PFSK-1 (cell line): ENCODE measurements at regions not wholly inside any gene's neighbourhood (a gene's known extent, or its start where the extent isn't known, plus 50 kb on each side); places are given as distances from the start of the nearest gene placed in this dataset.

Experiments
- POLR2AphosphoS5 ChIP-seq: IDR thresholded peaks from 2 replicates; pipeline ENCODE4 v1.6.1; 2012; ENCODE audit warnings: low read depth, mild to moderate bottlenecking, control low read depth, low read length, moderate library complexity
- SIN3A ChIP-seq: IDR thresholded peaks from 2 replicates; pipeline ENCODE4 v1.6.1; 2012; ENCODE audit warnings: mild to moderate bottlenecking, low read length, moderate library complexity, borderline replicate concordance; ENCODE audit not compliant: insufficient read depth
- TAF1 ChIP-seq: IDR thresholded peaks from 2 replicates; pipeline ENCODE4 v1.6.1; 2012; ENCODE audit warnings: low read length, control low read depth, borderline replicate concordance; ENCODE audit not compliant: insufficient read depth
- TF ChIP-seq, protein P1 (sequence below), 2 experiments: IDR thresholded peaks; 2 replicates each; pipeline versions ENCODE4 v1.6.1 to v1.8.0; 2011 to 2012; ENCODE audit warnings: low read depth in 2 of 2, low read length in 2 of 2, control low read depth in 1 of 2, inconsistent platforms in 1 of 2, mild to moderate bottlenecking in 1 of 2, moderate library complexity in 1 of 2; ENCODE audit not compliant: insufficient read depth in 1 of 2

GRCh38 chr10:44589944-44590449, 205.1 kb upstream of the CXCL12 start:
- TF ChIP-seq POLR2AphosphoS5 (no peak), SIN3A (no peak), TAF1 (no peak)
- TF ChIP-seq, protein P1, sequence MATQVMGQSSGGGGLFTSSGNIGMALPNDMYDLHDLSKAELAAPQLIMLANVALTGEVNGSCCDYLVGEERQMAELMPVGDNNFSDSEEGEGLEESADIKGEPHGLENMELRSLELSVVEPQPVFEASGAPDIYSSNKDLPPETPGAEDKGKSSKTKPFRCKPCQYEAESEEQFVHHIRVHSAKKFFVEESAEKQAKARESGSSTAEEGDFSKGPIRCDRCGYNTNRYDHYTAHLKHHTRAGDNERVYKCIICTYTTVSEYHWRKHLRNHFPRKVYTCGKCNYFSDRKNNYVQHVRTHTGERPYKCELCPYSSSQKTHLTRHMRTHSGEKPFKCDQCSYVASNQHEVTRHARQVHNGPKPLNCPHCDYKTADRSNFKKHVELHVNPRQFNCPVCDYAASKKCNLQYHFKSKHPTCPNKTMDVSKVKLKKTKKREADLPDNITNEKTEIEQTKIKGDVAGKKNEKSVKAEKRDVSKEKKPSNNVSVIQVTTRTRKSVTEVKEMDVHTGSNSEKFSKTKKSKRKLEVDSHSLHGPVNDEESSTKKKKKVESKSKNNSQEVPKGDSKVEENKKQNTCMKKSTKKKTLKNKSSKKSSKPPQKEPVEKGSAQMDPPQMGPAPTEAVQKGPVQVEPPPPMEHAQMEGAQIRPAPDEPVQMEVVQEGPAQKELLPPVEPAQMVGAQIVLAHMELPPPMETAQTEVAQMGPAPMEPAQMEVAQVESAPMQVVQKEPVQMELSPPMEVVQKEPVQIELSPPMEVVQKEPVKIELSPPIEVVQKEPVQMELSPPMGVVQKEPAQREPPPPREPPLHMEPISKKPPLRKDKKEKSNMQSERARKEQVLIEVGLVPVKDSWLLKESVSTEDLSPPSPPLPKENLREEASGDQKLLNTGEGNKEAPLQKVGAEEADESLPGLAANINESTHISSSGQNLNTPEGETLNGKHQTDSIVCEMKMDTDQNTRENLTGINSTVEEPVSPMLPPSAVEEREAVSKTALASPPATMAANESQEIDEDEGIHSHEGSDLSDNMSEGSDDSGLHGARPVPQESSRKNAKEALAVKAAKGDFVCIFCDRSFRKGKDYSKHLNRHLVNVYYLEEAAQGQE (IDR thresholded peaks at IDR 0.05; ENCODE audit: insufficient read depth in 1 of 2, low read depth in 2 of 2, low read length in 2 of 2), result no peak
